ENCODE measurements at regions not wholly inside any gene's neighbourhood (a gene's known extent, or its start where the extent isn't known, plus 50 kb on each side); places are given as distances from the start of the nearest gene placed in this dataset.

DNA sequence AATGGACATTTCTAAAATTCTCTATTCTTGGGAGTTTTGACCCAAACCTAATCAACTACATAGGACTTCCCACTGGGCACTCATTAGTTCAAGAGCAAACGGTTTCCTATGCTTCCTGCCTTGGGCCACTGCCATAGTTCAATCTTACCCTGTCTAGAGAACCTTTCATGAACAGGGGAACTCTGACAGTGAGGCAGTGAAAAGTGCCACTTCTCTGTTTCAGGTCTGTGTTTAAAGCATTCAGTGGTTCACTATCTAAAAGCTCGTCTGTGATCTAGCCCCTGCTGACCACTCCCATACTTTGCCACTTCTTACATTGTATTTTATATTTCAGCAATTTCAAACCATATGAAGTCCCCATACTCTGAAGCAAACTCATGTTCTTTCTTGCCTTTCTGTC is 122.7 kb upstream of the IGF1 start:
- WGBS, 2 donors, result 27 to 35% methylated on average over 2 of the region's 2 CpGs

DNA sequence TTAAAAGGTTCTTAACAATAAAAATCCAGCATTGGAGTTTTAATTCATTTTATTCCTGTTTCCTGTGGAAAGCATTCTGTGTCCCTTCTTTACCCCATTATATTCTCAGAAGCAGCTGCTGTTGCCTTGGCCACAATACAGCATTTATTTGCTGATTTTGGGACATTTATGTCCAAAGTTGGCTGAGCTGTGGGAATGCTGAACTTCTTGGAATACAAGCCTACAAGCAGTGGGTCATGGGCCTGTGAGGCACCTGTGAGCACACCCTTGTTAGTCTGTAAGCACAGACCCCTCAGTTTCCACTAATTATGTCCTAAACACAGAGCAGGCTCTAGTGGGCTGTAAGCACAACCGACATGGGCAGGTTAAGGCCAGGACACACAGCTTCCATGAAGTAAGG is 122.2 kb upstream of the IGF1 start:
- H3K27me3 ChIP-seq, result no peaks in the 10 kb centered on the region
- 51 to 67% methylated on average over 1 of the region's 1 CpG for WGBS, 2 donors
- DNase-seq (peak in 1 of 2 donors; percentile 14), ATAC-seq (peak in 5 of 8 donors; percentile 29 to 74 (median 46))
- no peaks in the 10 kb centered on the region for H3K4me1 ChIP-seq
- H3K4me3 ChIP-seq, result no peak overlapping the region
- intact Hi-C loops (cut with DNase I), result no loop called here
- H3K27ac ChIP-seq, result peak overlapping the region in 3 of 10 donors; percentile 14 to 39 (median 16)
- TF ChIP-seq, protein P1, sequence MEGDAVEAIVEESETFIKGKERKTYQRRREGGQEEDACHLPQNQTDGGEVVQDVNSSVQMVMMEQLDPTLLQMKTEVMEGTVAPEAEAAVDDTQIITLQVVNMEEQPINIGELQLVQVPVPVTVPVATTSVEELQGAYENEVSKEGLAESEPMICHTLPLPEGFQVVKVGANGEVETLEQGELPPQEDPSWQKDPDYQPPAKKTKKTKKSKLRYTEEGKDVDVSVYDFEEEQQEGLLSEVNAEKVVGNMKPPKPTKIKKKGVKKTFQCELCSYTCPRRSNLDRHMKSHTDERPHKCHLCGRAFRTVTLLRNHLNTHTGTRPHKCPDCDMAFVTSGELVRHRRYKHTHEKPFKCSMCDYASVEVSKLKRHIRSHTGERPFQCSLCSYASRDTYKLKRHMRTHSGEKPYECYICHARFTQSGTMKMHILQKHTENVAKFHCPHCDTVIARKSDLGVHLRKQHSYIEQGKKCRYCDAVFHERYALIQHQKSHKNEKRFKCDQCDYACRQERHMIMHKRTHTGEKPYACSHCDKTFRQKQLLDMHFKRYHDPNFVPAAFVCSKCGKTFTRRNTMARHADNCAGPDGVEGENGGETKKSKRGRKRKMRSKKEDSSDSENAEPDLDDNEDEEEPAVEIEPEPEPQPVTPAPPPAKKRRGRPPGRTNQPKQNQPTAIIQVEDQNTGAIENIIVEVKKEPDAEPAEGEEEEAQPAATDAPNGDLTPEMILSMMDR (IDR thresholded peaks at IDR 0.05), result no peak
- H3K9me3 ChIP-seq, result peaks cover 0 to 11% (median 0%) of the 10 kb centered on the region in 11 donors
- H3K36me3 ChIP-seq, result no peaks in the 10 kb centered on the region

More for the DNA sequence above, 122.7 kb upstream of the IGF1 start:
- no peak for DNase-seq
- ATAC-seq, result no peak
- TF ChIP-seq, protein P1 (IDR thresholded peaks at IDR 0.05), result no peak
- H3K4me1 ChIP-seq, result no peaks in the 10 kb centered on the region
- no peak overlapping the region for H3K4me3 ChIP-seq
- H3K27ac ChIP-seq, result peak overlapping the region in 2 of 10 donors; percentile 14 to 39
- peaks cover 0 to 16% (median 0%) of the 10 kb centered on the region in 11 donors for H3K9me3 ChIP-seq
- H3K27me3 ChIP-seq, result no peaks in the 10 kb centered on the region
- intact Hi-C loops (cut with DNase I), result no loop called here
- H3K36me3 ChIP-seq, result no peaks in the 10 kb centered on the region

DNA sequence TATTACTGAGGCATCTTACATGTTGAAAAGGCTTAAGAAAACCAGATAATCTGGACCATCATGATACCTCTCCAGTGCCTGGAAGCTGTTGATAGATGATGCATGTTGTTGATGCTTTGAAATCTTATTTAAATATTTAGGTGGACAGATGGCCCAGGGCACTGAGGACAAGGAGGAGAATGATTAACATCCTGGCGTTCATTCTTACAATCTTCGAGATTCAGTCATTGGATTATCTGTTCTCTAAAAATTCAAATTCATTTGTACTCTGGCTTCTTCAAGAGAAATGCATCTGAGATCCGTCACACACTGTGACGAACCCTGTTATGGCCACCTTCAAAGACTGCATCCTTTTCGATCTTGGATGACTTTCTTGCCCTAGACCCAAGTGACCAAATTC is 121.3 kb upstream of the IGF1 start:
- Histone ChIP-seq H3K36me3 (no peaks in the 10 kb centered on the region), H3K27me3 (no peaks in the 10 kb centered on the region), H3K4me1 (no peaks in the 10 kb centered on the region), H3K27ac (peak overlapping the region in 1 of 10 donors; percentile 16), H3K9me3 (peaks cover 0 to 9% (median 0%) of the 10 kb centered on the region in 11 donors), H3K4me3 (no peak overlapping the region)
- ATAC-seq, result no peak
- TF ChIP-seq, protein P1 (IDR thresholded peaks at IDR 0.05), result no peak
- intact Hi-C loops (cut with DNase I), result no loop called here
- no peak for DNase-seq
- 73 to 76% methylated on average over 5 of the region's 5 CpGs for whole genome bisulfite sequencing, 2 donors

DNA sequence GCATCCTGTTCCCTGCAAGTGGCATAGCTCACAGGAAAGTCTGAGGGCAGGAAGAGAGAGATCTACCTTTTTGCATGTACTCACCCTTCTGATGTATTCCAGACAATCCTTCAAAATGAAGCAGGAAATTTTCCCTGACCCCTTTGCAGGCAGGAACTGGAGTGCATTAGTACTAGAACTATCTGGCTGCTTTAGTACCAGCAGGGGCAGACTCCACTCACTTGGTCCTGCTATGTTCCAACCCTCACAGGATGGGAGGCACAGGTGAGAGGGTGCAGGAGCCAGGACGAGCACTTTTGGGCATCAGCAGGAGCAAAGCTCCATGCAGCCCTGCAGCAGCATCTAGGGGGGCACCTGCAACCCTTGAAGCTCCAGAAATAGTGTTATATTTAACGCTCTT is 116.3 kb upstream of the IGF1 start:
- no peak for ATAC-seq
- H3K9me3 ChIP-seq, result no peaks in the 10 kb centered on the region
- intact Hi-C loops (cut with DNase I), result no loop called here
- H3K4me3 ChIP-seq, result no peak overlapping the region
- H3K27me3 ChIP-seq, result no peaks in the 10 kb centered on the region
- no peak overlapping the region for H3K27ac ChIP-seq
- TF ChIP-seq, protein P1 (IDR thresholded peaks at IDR 0.05), result no peak
- no peaks in the 10 kb centered on the region for H3K4me1 ChIP-seq
- no peaks in the 10 kb centered on the region for H3K36me3 ChIP-seq
- no peak for DNase-seq
- WGBS, 2 donors, result 67 to 70% methylated on average over 2 of the region's 2 CpGs
